ENCODE measurements at regions not wholly inside any gene's neighbourhood (a gene's known extent, or its start where the extent isn't known, plus 50 kb on each side); places are given as distances from the start of the nearest gene placed in this dataset.

DNA sequence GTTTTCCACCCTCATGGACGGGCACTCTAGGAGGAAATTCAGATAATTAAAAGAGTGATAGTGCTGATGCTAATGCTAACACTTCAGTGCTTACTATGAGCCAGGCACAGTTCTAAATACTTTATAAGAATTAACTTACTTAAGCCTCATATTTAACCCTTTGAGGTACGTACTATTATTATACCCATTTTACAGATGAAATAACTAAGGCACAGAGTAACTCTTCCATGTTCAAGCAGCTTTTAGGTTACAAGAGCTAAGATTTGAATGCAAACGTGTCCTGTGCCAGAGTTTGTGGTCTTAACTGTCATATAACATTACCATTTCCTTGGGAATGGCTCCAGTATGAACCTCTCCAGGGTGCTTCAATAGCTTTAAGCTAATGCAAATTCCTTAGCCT lies 114.7 kb upstream of the PRR23C start:
- intact Hi-C loops (cut with DNase I), result no loop called here
- Histone ChIP-seq H3K27me3 (no peaks in the 10 kb centered on the region), H3K4me1 (no peaks in the 10 kb centered on the region), H3K27ac (no peak overlapping the region), H3K4me3 (no peak overlapping the region), H3K9me3 (no peaks in the 10 kb centered on the region), H3K36me3 (no peaks in the 10 kb centered on the region)
- no peak for ATAC-seq
- TF ChIP-seq, protein P1, sequence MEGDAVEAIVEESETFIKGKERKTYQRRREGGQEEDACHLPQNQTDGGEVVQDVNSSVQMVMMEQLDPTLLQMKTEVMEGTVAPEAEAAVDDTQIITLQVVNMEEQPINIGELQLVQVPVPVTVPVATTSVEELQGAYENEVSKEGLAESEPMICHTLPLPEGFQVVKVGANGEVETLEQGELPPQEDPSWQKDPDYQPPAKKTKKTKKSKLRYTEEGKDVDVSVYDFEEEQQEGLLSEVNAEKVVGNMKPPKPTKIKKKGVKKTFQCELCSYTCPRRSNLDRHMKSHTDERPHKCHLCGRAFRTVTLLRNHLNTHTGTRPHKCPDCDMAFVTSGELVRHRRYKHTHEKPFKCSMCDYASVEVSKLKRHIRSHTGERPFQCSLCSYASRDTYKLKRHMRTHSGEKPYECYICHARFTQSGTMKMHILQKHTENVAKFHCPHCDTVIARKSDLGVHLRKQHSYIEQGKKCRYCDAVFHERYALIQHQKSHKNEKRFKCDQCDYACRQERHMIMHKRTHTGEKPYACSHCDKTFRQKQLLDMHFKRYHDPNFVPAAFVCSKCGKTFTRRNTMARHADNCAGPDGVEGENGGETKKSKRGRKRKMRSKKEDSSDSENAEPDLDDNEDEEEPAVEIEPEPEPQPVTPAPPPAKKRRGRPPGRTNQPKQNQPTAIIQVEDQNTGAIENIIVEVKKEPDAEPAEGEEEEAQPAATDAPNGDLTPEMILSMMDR (IDR thresholded peaks at IDR 0.05), result no peak
- no peak for DNase-seq

DNA sequence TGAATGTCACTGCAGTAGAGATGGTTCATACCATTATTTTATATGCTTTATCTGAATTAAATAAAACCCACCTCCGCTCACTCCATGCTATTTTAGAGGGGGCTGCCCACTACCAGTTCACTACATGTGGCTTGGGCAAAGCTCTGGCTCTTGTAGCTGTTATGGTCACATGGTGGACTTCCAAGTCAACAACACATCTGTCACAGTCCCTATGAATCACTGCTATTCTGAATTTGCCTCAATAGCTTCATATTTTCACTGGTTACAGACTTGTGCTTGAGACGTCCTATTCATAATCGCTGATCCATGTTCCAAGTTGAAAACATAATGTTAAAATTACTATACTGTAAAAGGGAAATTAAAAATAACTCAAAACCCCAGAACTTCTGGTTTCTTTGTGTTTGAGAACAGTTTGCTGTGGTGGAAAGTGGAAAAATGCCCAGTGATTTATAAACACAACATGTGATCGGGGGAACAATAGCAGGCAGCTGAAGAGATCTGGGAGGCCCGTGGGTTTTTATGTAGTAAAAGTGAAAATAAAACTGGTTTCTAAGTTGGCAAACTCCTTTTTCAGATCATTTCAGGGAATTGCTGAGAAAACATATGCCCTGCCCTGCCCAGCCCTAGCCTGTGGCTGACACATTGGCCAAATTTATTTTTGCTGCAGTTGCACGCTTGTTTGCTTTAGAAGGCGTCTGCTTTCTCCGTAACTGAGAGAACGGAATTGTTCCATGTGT lies 128.8 kb upstream of the PRR23C start:
- DNase-seq (peak in 1 of 4 donors; percentile 7), ATAC-seq (peak; percentile 60)
- Histone ChIP-seq H3K9me3 (peaks cover 0 to 7% of the 10 kb centered on the region in 2 donors), H3K27me3 (no peaks in the 10 kb centered on the region), H3K4me3 (no peak overlapping the region), H3K27ac (no peak overlapping the region), H3K36me3 (no peaks in the 10 kb centered on the region), H3K4me1 (no peaks in the 10 kb centered on the region)
- intact Hi-C loops (cut with DNase I), result no loop called here
- TF ChIP-seq, protein P1 (IDR thresholded peaks at IDR 0.05), result no peak

DNA sequence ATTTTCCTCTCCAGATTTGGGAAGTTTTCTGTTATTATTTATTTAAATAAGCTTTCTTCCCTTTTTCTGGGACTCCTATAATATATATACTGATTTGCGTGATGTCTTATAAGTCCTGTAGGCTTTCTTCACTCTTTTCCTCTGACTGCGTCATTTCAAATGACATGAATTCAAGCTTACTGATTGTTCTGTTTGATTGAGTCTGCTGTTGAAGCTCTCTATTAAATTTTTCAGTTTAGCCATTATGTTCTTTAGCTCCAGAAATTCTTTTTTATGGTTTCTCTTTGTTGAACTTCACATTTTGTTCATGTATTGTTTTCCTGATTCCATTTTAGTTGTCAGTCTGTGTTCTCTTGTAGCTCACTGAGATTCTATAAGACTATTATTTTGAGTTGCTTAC lies 135.8 kb upstream of the PRR23C start:
- no peak for DNase-seq
- H3K36me3 ChIP-seq, result no peaks in the 10 kb centered on the region
- H3K9me3 ChIP-seq, result peaks cover 0 to 13% of the 10 kb centered on the region in 2 donors
- TF ChIP-seq, protein P1 (IDR thresholded peaks at IDR 0.05), result no peak
- no peak overlapping the region for H3K27ac ChIP-seq
- intact Hi-C loops (cut with DNase I), result no loop called here
- H3K4me1 ChIP-seq, result no peaks in the 10 kb centered on the region
- no peaks in the 10 kb centered on the region for H3K27me3 ChIP-seq
- H3K4me3 ChIP-seq, result no peak overlapping the region
- no peak for ATAC-seq

DNA sequence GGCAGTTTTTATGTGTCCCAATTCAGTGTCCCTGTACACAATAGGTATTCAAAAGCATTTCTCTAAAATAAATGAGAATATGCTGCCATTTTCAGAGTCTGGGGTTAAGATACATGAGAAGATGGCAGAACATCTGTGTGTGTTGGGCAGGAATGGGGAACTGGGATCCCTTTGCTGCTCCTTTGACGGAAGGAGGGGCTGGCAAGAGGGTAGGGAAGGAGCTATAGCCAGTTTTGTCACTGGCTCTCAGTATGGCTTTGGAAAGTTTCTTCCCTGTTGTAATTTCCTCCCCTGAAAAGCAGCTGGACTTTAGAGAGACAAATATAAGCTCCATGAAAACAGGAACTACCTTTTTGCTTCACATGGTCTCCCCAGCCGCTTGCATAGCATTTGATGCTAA lies 137.5 kb upstream of the PRR23C start:
- no peak overlapping the region for H3K4me3 ChIP-seq
- H3K4me1 ChIP-seq, result no peaks in the 10 kb centered on the region
- intact Hi-C loops (cut with DNase I), result no loop called here
- H3K9me3 ChIP-seq, result peaks cover 0 to 13% of the 10 kb centered on the region in 2 donors
- H3K36me3 ChIP-seq, result no peaks in the 10 kb centered on the region
- no peak overlapping the region for H3K27ac ChIP-seq
- DNase-seq (no peak), ATAC-seq (no peak)
- TF ChIP-seq, protein P1 (IDR thresholded peaks at IDR 0.05), result no peak
- no peaks in the 10 kb centered on the region for H3K27me3 ChIP-seq

DNA sequence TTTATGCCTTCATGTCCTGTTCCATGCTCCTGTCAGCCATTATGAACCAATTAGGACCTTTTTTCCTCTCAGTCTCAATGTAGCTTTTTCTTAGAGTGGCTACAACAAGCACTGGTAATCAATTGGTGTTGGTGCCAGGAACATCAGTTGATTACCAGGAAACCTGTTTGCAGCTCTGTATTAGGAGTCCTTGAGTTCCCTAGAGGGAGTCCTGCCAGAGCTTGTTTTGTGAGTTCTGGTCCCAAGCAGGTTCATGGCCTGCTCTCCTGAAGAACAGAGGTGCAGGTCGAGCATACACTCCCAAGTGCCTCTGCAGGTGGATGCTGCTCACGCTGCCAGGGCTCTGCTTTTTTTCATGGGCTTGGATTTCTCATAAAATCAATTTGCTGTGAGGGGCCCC lies 137.9 kb upstream of the PRR23C start:
- intact Hi-C loops (cut with DNase I), result no loop called here
- Histone ChIP-seq H3K4me3 (no peak overlapping the region), H3K27ac (no peak overlapping the region), H3K4me1 (no peaks in the 10 kb centered on the region), H3K36me3 (no peaks in the 10 kb centered on the region), H3K27me3 (no peaks in the 10 kb centered on the region), H3K9me3 (peaks cover 0 to 13% of the 10 kb centered on the region in 2 donors)
- ATAC-seq (no peak), DNase-seq (no peak)
- TF ChIP-seq, protein P1 (IDR thresholded peaks at IDR 0.05), result no peak

All from left lung (tissue), 4 donors.